GM12878 (cell line): ENCODE measurements at regions not wholly inside any gene's neighbourhood (a gene's known extent, or its start where the extent isn't known, plus 50 kb on each side); places are given as distances from the start of the nearest gene placed in this dataset.

ENCODE experiments used
- ATAC-seq: fragments of 200-7000 bp; cut with Tn5 transposase; 3 replicates; pipeline ENCODE4 v1.9.1; 2020; ENCODE audit warnings: mild to moderate bottlenecking, moderate library complexity
- BruUV-seq: library from RNA; stranded (reverse); fragments of 400-500 nt; replicated peaks from 2 replicates; lab custom pipeline; 2021; lab: Mats Ljungman, UMichigan
- CTCF ChIA-PET: fragments of 300-600 bp; sonication (Branson Sonifier 250); formaldehyde crosslinking; extraction: SDS; loops from one replicate; lab custom pipeline; 2021; ENCODE audit warnings: inconsistent platforms; lab: Yijun Ruan, JAX
- POLR2A ChIA-PET: fragments of 350-600 bp; formaldehyde crosslinking; extraction: SDS; loops from one replicate; lab custom pipeline; 2021; ENCODE audit warnings: inconsistent platforms; lab: Charles Lee
- RAD21 ChIA-PET: fragments of 300-600 bp; sonication (Branson Sonifier 250); formaldehyde crosslinking; loops from one replicate; lab custom pipeline; 2023; ENCODE audit warnings: antibody characterized with exemption; ENCODE audit not compliant: unreplicated experiment; lab: Charles Lee
- SMC1A ChIA-PET: fragments of 300-600 bp; sonication (Branson Sonifier 250); formaldehyde crosslinking; loops from one replicate; lab custom pipeline; 2023; ENCODE audit not compliant: unreplicated experiment, uncharacterized antibody; lab: Charles Lee
- DNase-seq: peaks from one replicate; pipeline ENCODE4 v3.0.0-alpha.2; 2011; ENCODE audit warnings: low read depth, low spot score
- FAIRE-seq: peaks from 3 replicates; lab custom pipeline; 2011; peaks lifted over from hg19 to GRCh38; lab: Jason Lieb, UNC
- H2AFZ ChIP-seq: 2 replicates; pipeline ENCODE4 v1.6.0; 2011; ENCODE audit warnings: low read depth, low read length, control low read depth; ENCODE audit not compliant: control insufficient read depth
- H3K27ac ChIP-seq: 2 replicates; pipeline ENCODE4 v1.5.1; 2011; ENCODE audit warnings: control low read depth; ENCODE audit not compliant: control insufficient read depth, insufficient read depth
- H3K27me3 ChIP-seq, 2 experiments: replicated peaks in 1 of 2; 2 replicates each; pipeline versions ENCODE4 v1.6.0 to v1.6.1; 2011; ENCODE audit warnings: low read length in 1 of 2; ENCODE audit not compliant: control insufficient read depth in 2 of 2, insufficient read depth in 2 of 2
- H3K36me3 ChIP-seq, 2 experiments: 2 replicates each; pipeline ENCODE4 v1.5.1; 2011; ENCODE audit warnings: low read length in 1 of 2; ENCODE audit not compliant: control insufficient read depth in 2 of 2, insufficient read depth in 2 of 2
- H3K4me1 ChIP-seq: 2 replicates; pipeline ENCODE4 v1.6.1; 2011; ENCODE audit warnings: mild to moderate bottlenecking, low read length, moderate library complexity, mixed read lengths; ENCODE audit not compliant: control insufficient read depth, insufficient read depth
- H3K4me2 ChIP-seq: 2 replicates; pipeline ENCODE4 v1.6.0; 2011; ENCODE audit warnings: control low read depth; ENCODE audit not compliant: control insufficient read depth, insufficient read depth
- H3K4me3 ChIP-seq: fragments of 200-600 bp; sonication (generic); 2 replicates; pipeline ENCODE4 v1.5.1; 2016
- H3K79me2 ChIP-seq: 2 replicates; pipeline ENCODE4 v1.6.0; 2011; ENCODE audit warnings: low read length; ENCODE audit not compliant: control insufficient read depth, insufficient read depth
- H3K9ac ChIP-seq: 2 replicates; pipeline ENCODE4 v1.8.0; 2011; ENCODE audit warnings: low read length, control low read depth, mixed read lengths; ENCODE audit not compliant: control insufficient read depth, insufficient read depth
- H3K9me3 ChIP-seq: replicated peaks from 3 replicates; pipeline ENCODE4 v1.5.1; 2011; ENCODE audit warnings: mild to moderate bottlenecking, low read length; ENCODE audit not compliant: control insufficient read depth, insufficient read depth
- H4K20me1 ChIP-seq: 2 replicates; pipeline ENCODE4 v1.6.0; 2011; ENCODE audit not compliant: control insufficient read depth, insufficient read depth
- BCLAF1 ChIP-seq: fragments of 450-650 bp; IDR thresholded peaks from 2 replicates; pipeline ENCODE4 v1.6.1; 2017; ENCODE audit warnings: antibody characterized with exemption, mild to moderate bottlenecking, moderate library complexity
- BHLHE40 ChIP-seq, 2 experiments: fragments of 450-650 bp in 1 of 2; IDR thresholded peaks; 2 replicates each; pipeline ENCODE4 v1.6.1; 2011 to 2017; ENCODE audit warnings: low read depth in 2 of 2, borderline replicate concordance in 1 of 2, improper control_type of control experiment in 1 of 2, low read length in 1 of 2, mild to moderate bottlenecking in 1 of 2
- CBFB ChIP-seq: IDR thresholded peaks from 2 replicates; pipeline ENCODE4 v1.6.1; 2016; ENCODE audit warnings: antibody characterized with exemption, low read depth
- DPF2 ChIP-seq: fragments of 450-650 bp; IDR thresholded peaks from 2 replicates; pipeline ENCODE4 v1.6.1; 2017; ENCODE audit warnings: mild to moderate bottlenecking
- EZH2 ChIP-seq: IDR thresholded peaks from 2 replicates; pipeline ENCODE4 v1.6.1; 2012; ENCODE audit warnings: low read depth, mild to moderate bottlenecking, control low read depth, inconsistent platforms, low read length, borderline replicate concordance; ENCODE audit not compliant: control insufficient read depth
- FOXK2 ChIP-seq: fragments of 450-650 bp; IDR thresholded peaks from 2 replicates; pipeline ENCODE4 v1.6.1; 2017; ENCODE audit warnings: mild to moderate bottlenecking, moderate library complexity
- HSF1 ChIP-seq: fragments of 150-350 bp; IDR thresholded peaks from 2 replicates; pipeline ENCODE4 v1.6.1; 2014; ENCODE audit warnings: mild to moderate bottlenecking, low read depth, low read length
- MEF2B ChIP-seq: fragments of 450-650 bp; IDR thresholded peaks from 2 replicates; pipeline ENCODE4 v1.6.1; 2018; ENCODE audit warnings: mild to moderate bottlenecking, moderate library complexity; ENCODE audit not compliant: partially characterized antibody, poor library complexity, severe bottlenecking
- MYB ChIP-seq: fragments of 150-350 bp; IDR thresholded peaks from 2 replicates; pipeline ENCODE4 v1.6.1; 2014; ENCODE audit warnings: mild to moderate bottlenecking, low read depth, low read length, borderline replicate concordance
- NFYA ChIP-seq: IDR thresholded peaks from 2 replicates; pipeline ENCODE4 v1.6.1; 2011; ENCODE audit warnings: low read depth, mild to moderate bottlenecking, low read length, improper control_type of control experiment, borderline replicate concordance
- RELA ChIP-seq: fragments of 450-650 bp; IDR thresholded peaks from 2 replicates; pipeline ENCODE4 v1.8.0; 2014; ENCODE audit warnings: borderline replicate concordance; ENCODE audit not compliant: partially characterized antibody
- SREBF1 ChIP-seq: IDR thresholded peaks from 2 replicates; pipeline ENCODE4 v1.6.1; 2012; ENCODE audit warnings: mild to moderate bottlenecking, low read length
- STAT3 ChIP-seq: IDR thresholded peaks from 2 replicates; pipeline ENCODE4 v1.6.1; 2011; ENCODE audit warnings: low read depth, low read length, improper control_type of control experiment
- TARDBP ChIP-seq: IDR thresholded peaks from 2 replicates; pipeline ENCODE4 v1.6.1; 2016; ENCODE audit warnings: borderline replicate concordance
- ZBTB4 ChIP-seq: fragments of 450-650 bp; formaldehyde crosslinking; IDR thresholded peaks from 2 replicates; pipeline ENCODE4 v1.4.0; 2022; ENCODE audit warnings: mild to moderate bottlenecking, moderate library complexity
- WGBS: methylation state at CpG from one replicate; pipeline ENCODE4 v1.1.6; 2016; ENCODE audit warnings: low lambda C conversion rate; ENCODE audit not compliant: insufficient replicate concordance, insufficient coverage; ENCODE audit errors: missing lambda C conversion rate; 5-methylcytosine and 5-hydroxymethylcytosine counted together
- in situ Hi-C: fragments of 300-500 bp; cut with MboI; formaldehyde crosslinking; loops from 9 replicates; pipeline ENCODE4 v1.14.3; 2018; ENCODE audit warnings: mixed read lengths
- intact Hi-C: fragments of 100-400 bp; cut with micrococcal nuclease; formaldehyde crosslinking; loops from one replicate; pipeline ENCODE4 v1.14.2; 2022; ENCODE audit not compliant: unreplicated experiment

- Histone ChIP-seq H3K9me3 (no peaks in the 10 kb centered on the region), H3K9ac (no peak overlapping the region), H3K4me2 (no peak overlapping the region), H3K27ac (no peak overlapping the region), H3K79me2 (no peaks in the 10 kb centered on the region), H3K27me3 (no peaks in the 10 kb centered on the region), H3K4me1 (no peaks in the 10 kb centered on the region), H4K20me1 (no peaks in the 10 kb centered on the region), H3K4me3 (no peak overlapping the region), H2AFZ (no peak overlapping the region), H3K36me3 (no peaks in the 10 kb centered on the region)
- no TSS peak for BruUV-seq
- CTCF ChIA-PET: no interaction called here
- intact Hi-C loops (no loop called here), in situ Hi-C loops (no loop called here)
- SMC1A ChIA-PET: no interaction called here
- POLR2A ChIA-PET: no interaction called here
- ATAC-seq (no peak), DNase-seq (no peak), FAIRE-seq (no peak)
- WGBS: 17% methylated on average over 3 of the region's 3 CpGs
- RAD21 ChIA-PET: no interaction called here
- TF ChIP-seq MEF2B (no peak), STAT3 (no peak), RELA (no peak), SREBF1 (no peak), HSF1 (no peak), BCLAF1 (no peak), EZH2 (no peak), NFYA (no peak), FOXK2 (no peak), DPF2 (no peak), CBFB (no peak), TARDBP (no peak), BHLHE40 (IDR thresholded peaks at IDR 0.05; ENCODE audit: borderline replicate concordance in 1 of 2, low read depth in 2 of 2, low read length in 1 of 2) (no peak), MYB (no peak), ZBTB4 (CRISPR knock-in tag) (no peak)
Observed at GRCh38 chr21:16768096-16768495, 744.7 kb upstream of the CXADR start.
